ENCODE measurements at regions not wholly inside any gene's neighbourhood (a gene's known extent, or its start where the extent isn't known, plus 50 kb on each side); places are given as distances from the start of the nearest gene placed in this dataset.

- no peak for TF ChIP-seq POLR2AphosphoS5 (IDR thresholded peaks at IDR 0.05; ENCODE audit: insufficient read depth in 1 of 2, low read depth in 1 of 2)
- TF ChIP-seq POLR2A (IDR thresholded peaks at IDR 0.05): no peak
- TF ChIP-seq CTCF (IDR thresholded peaks at IDR 0.05): no peak
Measured at GRCh38 chr4:115562506-115562905, 449.1 kb upstream of the NDST4 start.

Measured in vagina (tissue), 2 donors.